ENCODE measurements at regions not wholly inside any gene's neighbourhood (a gene's known extent, or its start where the extent isn't known, plus 50 kb on each side); places are given as distances from the start of the nearest gene placed in this dataset.

DNA sequence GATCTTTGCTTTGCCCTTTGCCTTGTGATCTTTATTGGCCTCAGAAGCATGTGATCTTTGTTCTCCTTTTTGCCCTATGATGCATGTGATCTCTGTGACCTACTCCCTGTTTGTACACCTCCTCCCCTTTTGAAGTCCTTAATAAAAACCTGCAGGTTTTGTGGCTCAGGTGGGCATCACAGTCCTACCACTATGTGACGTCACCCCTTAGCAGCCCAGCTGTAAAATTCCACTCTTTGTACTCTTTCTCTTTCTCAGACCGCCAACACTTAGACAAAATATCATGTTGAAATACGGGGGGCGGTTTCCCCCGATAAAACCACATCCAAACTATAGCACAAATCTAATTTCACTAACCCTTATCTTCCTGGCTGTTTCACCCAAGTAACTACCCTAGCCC is 76.7 kb upstream of the RAPGEF4 start:
- no peak for DNase-seq
- no peaks in the 10 kb centered on the region for H3K79me2 ChIP-seq (ENCODE audit: insufficient read depth, low read length)
- no peak overlapping the region for H3K9ac ChIP-seq (ENCODE audit: insufficient read depth, low read length, poor library complexity, severe bottlenecking)
- no peak overlapping the region for H3K4me2 ChIP-seq (replicated peaks; ENCODE audit: extremely low read depth, low read length, poor library complexity, severe bottlenecking)
- H3K27me3 ChIP-seq (ENCODE audit: control insufficient read depth in 2 of 2, insufficient read depth in 2 of 2, low read length in 2 of 2) = no peaks in the 10 kb centered on the region
- H2AFZ ChIP-seq (ENCODE audit: insufficient read depth, low read depth, low read length, poor library complexity, severe bottlenecking) = no peak overlapping the region
- WGBS (ENCODE audit: insufficient coverage) = 96% methylated on average over 5 of the region's 5 CpGs
- no peak overlapping the region for H3K4me3 ChIP-seq (replicated peaks in 1 of 3; ENCODE audit: low read depth in 2 of 3, low read length in 3 of 3)
- no peak for TF ChIP-seq CTCF (IDR thresholded peaks at IDR 0.05)
- Mint-ChIP-seq H3K27ac (no peak overlapping the region), H3K9me3 (peaks cover 9 to 26% (median 24%) of the 10 kb centered on the region in 7 donors), H3K27me3 (ENCODE audit: low read depth in 3 of 3) (peaks cover 2 to 8% (median 4%) of the 10 kb centered on the region in 3 donors), H3K4me1 (no peaks in the 10 kb centered on the region), H3K36me3 (no peaks in the 10 kb centered on the region), H3K4me3 (no peak overlapping the region)
- no peaks in the 10 kb centered on the region for H3K4me1 ChIP-seq (ENCODE audit: control insufficient read depth in 1 of 2, insufficient read depth in 2 of 2, low read length in 2 of 2)
- H3K9me3 ChIP-seq (replicated peaks in 1 of 2; ENCODE audit: control insufficient read depth in 1 of 2, insufficient read depth in 1 of 2, low read length in 2 of 2) = peaks cover 5 to 25% of the 10 kb centered on the region in 2 donors
- H4K20me1 ChIP-seq (ENCODE audit: insufficient read depth, low read length) = no peaks in the 10 kb centered on the region
- H3K36me3 ChIP-seq (replicated peaks in 1 of 2; ENCODE audit: control insufficient read depth in 1 of 2, insufficient read depth in 2 of 2, low read length in 2 of 2) = no peaks in the 10 kb centered on the region
- intact Hi-C loops (cut with micrococcal nuclease) = no loop called here
- no peak overlapping the region for H3K27ac ChIP-seq (ENCODE audit: low read depth in 1 of 2, low read length in 2 of 2)

- H3K4me3 Mint-ChIP-seq = no peak overlapping the region
- H3K27ac Mint-ChIP-seq = no peak overlapping the region
- WGBS (ENCODE audit: insufficient coverage) = no CpG with 5 or more reads among the region's 3 CpGs
- Histone ChIP-seq H3K27ac (ENCODE audit: low read depth in 1 of 2, low read length in 2 of 2) (no peak overlapping the region), H3K4me2 (replicated peaks; ENCODE audit: extremely low read depth, low read length, poor library complexity, severe bottlenecking) (no peak overlapping the region), H3K4me3 (replicated peaks in 1 of 3; ENCODE audit: low read depth in 2 of 3, low read length in 3 of 3) (no peak overlapping the region), H4K20me1 (ENCODE audit: insufficient read depth, low read length) (no peaks in the 10 kb centered on the region), H3K9me3 (replicated peaks in 1 of 2; ENCODE audit: control insufficient read depth in 1 of 2, insufficient read depth in 1 of 2, low read length in 2 of 2) (peaks cover 11 to 28% of the 10 kb centered on the region in 2 donors), H3K4me1 (ENCODE audit: control insufficient read depth in 1 of 2, insufficient read depth in 2 of 2, low read length in 2 of 2) (no peaks in the 10 kb centered on the region), H3K79me2 (ENCODE audit: insufficient read depth, low read length) (no peaks in the 10 kb centered on the region), H2AFZ (ENCODE audit: insufficient read depth, low read depth, low read length, poor library complexity, severe bottlenecking) (no peak overlapping the region), H3K27me3 (ENCODE audit: control insufficient read depth in 2 of 2, insufficient read depth in 2 of 2, low read length in 2 of 2) (no peaks in the 10 kb centered on the region), H3K9ac (ENCODE audit: insufficient read depth, low read length, poor library complexity, severe bottlenecking) (no peak overlapping the region), H3K36me3 (replicated peaks in 1 of 2; ENCODE audit: control insufficient read depth in 1 of 2, insufficient read depth in 2 of 2, low read length in 2 of 2) (no peaks in the 10 kb centered on the region)
- intact Hi-C loops (cut with micrococcal nuclease) = no loop called here
- peaks cover 0 to 4% (median 3%) of the 10 kb centered on the region in 3 donors for H3K27me3 Mint-ChIP-seq (ENCODE audit: low read depth in 3 of 3)
- DNase-seq = no peak
- H3K36me3 Mint-ChIP-seq = no peaks in the 10 kb centered on the region
- H3K4me1 Mint-ChIP-seq = no peaks in the 10 kb centered on the region
- no peak for TF ChIP-seq CTCF (IDR thresholded peaks at IDR 0.05)
- peaks cover 15 to 36% (median 26%) of the 10 kb centered on the region in 7 donors for H3K9me3 Mint-ChIP-seq
Observed at GRCh38 chr2:172662099-172662498, 73.5 kb upstream of the RAPGEF4 start.
